ENCODE measurements at regions not wholly inside any gene's neighbourhood (a gene's known extent, or its start where the extent isn't known, plus 50 kb on each side); places are given as distances from the start of the nearest gene placed in this dataset.

- no peak overlapping the region for H3K4me3 ChIP-seq (replicated peaks in 1 of 3; ENCODE audit: low read depth in 2 of 3, low read length in 3 of 3)
- no peaks in the 10 kb centered on the region for H3K27me3 Mint-ChIP-seq (ENCODE audit: low read depth in 3 of 3)
- peaks cover 0 to 2% (median 0%) of the 10 kb centered on the region in 7 donors for H3K9me3 Mint-ChIP-seq
- H3K9ac ChIP-seq (ENCODE audit: insufficient read depth, low read length, poor library complexity, severe bottlenecking), result no peak overlapping the region
- H3K36me3 ChIP-seq (replicated peaks in 1 of 2; ENCODE audit: control insufficient read depth in 1 of 2, insufficient read depth in 2 of 2, low read length in 2 of 2), result no peaks in the 10 kb centered on the region
- H3K27ac Mint-ChIP-seq, result no peak overlapping the region
- no peaks in the 10 kb centered on the region for H3K4me1 ChIP-seq (ENCODE audit: control insufficient read depth in 1 of 2, insufficient read depth in 2 of 2, low read length in 2 of 2)
- H4K20me1 ChIP-seq (ENCODE audit: insufficient read depth, low read length), result no peaks in the 10 kb centered on the region
- H3K4me2 ChIP-seq (replicated peaks; ENCODE audit: extremely low read depth, low read length, poor library complexity, severe bottlenecking), result no peak overlapping the region
- H3K4me3 Mint-ChIP-seq, result no peak overlapping the region
- H2AFZ ChIP-seq (ENCODE audit: insufficient read depth, low read depth, low read length, poor library complexity, severe bottlenecking), result no peak overlapping the region
- no peaks in the 10 kb centered on the region for H3K9me3 ChIP-seq (replicated peaks in 1 of 2; ENCODE audit: control insufficient read depth in 1 of 2, insufficient read depth in 1 of 2, low read length in 2 of 2)
- H3K4me1 Mint-ChIP-seq, result no peaks in the 10 kb centered on the region
- no peak overlapping the region for H3K27ac ChIP-seq (ENCODE audit: low read depth in 1 of 2, low read length in 2 of 2)
- H3K79me2 ChIP-seq (ENCODE audit: insufficient read depth, low read length), result no peaks in the 10 kb centered on the region
- H3K27me3 ChIP-seq (ENCODE audit: control insufficient read depth in 2 of 2, insufficient read depth in 2 of 2, low read length in 2 of 2), result no peaks in the 10 kb centered on the region
- intact Hi-C loops (cut with micrococcal nuclease), result no loop called here
- DNase-seq, result no peak
- TF ChIP-seq CTCF (IDR thresholded peaks at IDR 0.05), result no peak
- H3K36me3 Mint-ChIP-seq, result no peaks in the 10 kb centered on the region
Measured at GRCh38 chr5:17803971-17804370, 169.7 kb downstream of the TAF11L14 start.

- Histone ChIP-seq H3K27me3 (ENCODE audit: control insufficient read depth in 2 of 2, insufficient read depth in 2 of 2, low read length in 2 of 2) (no peaks in the 10 kb centered on the region), H3K4me2 (replicated peaks; ENCODE audit: extremely low read depth, low read length, poor library complexity, severe bottlenecking) (no peak overlapping the region), H3K79me2 (ENCODE audit: insufficient read depth, low read length) (no peaks in the 10 kb centered on the region), H3K4me3 (replicated peaks in 1 of 3; ENCODE audit: low read depth in 2 of 3, low read length in 3 of 3) (no peak overlapping the region), H2AFZ (ENCODE audit: insufficient read depth, low read depth, low read length, poor library complexity, severe bottlenecking) (no peak overlapping the region), H4K20me1 (ENCODE audit: insufficient read depth, low read length) (no peaks in the 10 kb centered on the region), H3K27ac (ENCODE audit: low read depth in 1 of 2, low read length in 2 of 2) (no peak overlapping the region), H3K9me3 (replicated peaks in 1 of 2; ENCODE audit: control insufficient read depth in 1 of 2, insufficient read depth in 1 of 2, low read length in 2 of 2) (no peaks in the 10 kb centered on the region), H3K9ac (ENCODE audit: insufficient read depth, low read length, poor library complexity, severe bottlenecking) (no peak overlapping the region), H3K36me3 (replicated peaks in 1 of 2; ENCODE audit: control insufficient read depth in 1 of 2, insufficient read depth in 2 of 2, low read length in 2 of 2) (no peaks in the 10 kb centered on the region), H3K4me1 (ENCODE audit: control insufficient read depth in 1 of 2, insufficient read depth in 2 of 2, low read length in 2 of 2) (no peaks in the 10 kb centered on the region)
- intact Hi-C loops (cut with micrococcal nuclease), result no loop called here
- Mint-ChIP-seq H3K36me3 (no peaks in the 10 kb centered on the region), H3K4me1 (no peaks in the 10 kb centered on the region), H3K27me3 (ENCODE audit: low read depth in 3 of 3) (no peaks in the 10 kb centered on the region), H3K27ac (no peak overlapping the region), H3K9me3 (peaks cover 0 to 2% (median 0%) of the 10 kb centered on the region in 7 donors), H3K4me3 (no peak overlapping the region)
- no peak for TF ChIP-seq CTCF (IDR thresholded peaks at IDR 0.05)
- WGBS (ENCODE audit: insufficient coverage), result no CpG with 5 or more reads among the region's 2 CpGs
- no peak for DNase-seq
Measured at GRCh38 chr5:17805227-17805825, 171.1 kb downstream of the TAF11L14 start.

Data from CD14-positive monocyte (primary cell).